22Rv1 (cell line): ENCODE measurements at regions not wholly inside any gene's neighbourhood (a gene's known extent, or its start where the extent isn't known, plus 50 kb on each side); places are given as distances from the start of the nearest gene placed in this dataset.

Source experiments
- ZFX ChIP-seq: fragments of 450-650 bp; IDR thresholded peaks from 2 replicates; pipeline ENCODE4 v1.6.1; 2017; ENCODE audit warnings: antibody characterized with exemption, borderline replicate concordance
- TF ChIP-seq, protein P1 (sequence below): fragments of 450-650 bp; IDR thresholded peaks from 2 replicates; pipeline ENCODE4 v1.5.1; 2017; ENCODE audit warnings: mild to moderate bottlenecking

GRCh38 chr2:34037157-34037556 is 438.1 kb upstream of the FAM98A start:
- TF ChIP-seq, protein P1, sequence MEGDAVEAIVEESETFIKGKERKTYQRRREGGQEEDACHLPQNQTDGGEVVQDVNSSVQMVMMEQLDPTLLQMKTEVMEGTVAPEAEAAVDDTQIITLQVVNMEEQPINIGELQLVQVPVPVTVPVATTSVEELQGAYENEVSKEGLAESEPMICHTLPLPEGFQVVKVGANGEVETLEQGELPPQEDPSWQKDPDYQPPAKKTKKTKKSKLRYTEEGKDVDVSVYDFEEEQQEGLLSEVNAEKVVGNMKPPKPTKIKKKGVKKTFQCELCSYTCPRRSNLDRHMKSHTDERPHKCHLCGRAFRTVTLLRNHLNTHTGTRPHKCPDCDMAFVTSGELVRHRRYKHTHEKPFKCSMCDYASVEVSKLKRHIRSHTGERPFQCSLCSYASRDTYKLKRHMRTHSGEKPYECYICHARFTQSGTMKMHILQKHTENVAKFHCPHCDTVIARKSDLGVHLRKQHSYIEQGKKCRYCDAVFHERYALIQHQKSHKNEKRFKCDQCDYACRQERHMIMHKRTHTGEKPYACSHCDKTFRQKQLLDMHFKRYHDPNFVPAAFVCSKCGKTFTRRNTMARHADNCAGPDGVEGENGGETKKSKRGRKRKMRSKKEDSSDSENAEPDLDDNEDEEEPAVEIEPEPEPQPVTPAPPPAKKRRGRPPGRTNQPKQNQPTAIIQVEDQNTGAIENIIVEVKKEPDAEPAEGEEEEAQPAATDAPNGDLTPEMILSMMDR, result no peak
- TF ChIP-seq ZFX, result no peak
